Tibial artery (tissue), 4 donors: ENCODE measurements at regions not wholly inside any gene's neighbourhood (a gene's known extent, or its start where the extent isn't known, plus 50 kb on each side); places are given as distances from the start of the nearest gene placed in this dataset.
"Not testable (repeated sequence)": the region's sequence is repeated elsewhere in the genome, so short reads cannot be mapped to it uniquely, and the experiment has no call there.

Experiments used
- DNase-seq, 2 donors: peaks; one replicate each; pipeline ENCODE4 v3.0.0-alpha.2; 2019
- H3K27ac ChIP-seq, 2 donors: fragments of 200-600 bp; sonication (generic) in 1 of 2; 1 replicate in 1 of 2; 2 replicates in 1 of 2; pipeline ENCODE4 v1.5.1; 2018 to 2019; ENCODE audit warnings: mild to moderate bottlenecking in 1 of 2
- H3K27me3 ChIP-seq, 2 donors: fragments of 200-600 bp; sonication (generic) in 1 of 2; one replicate each; pipeline versions ENCODE4 v1.5.1 to v1.6.0; 2016 to 2019
- H3K36me3 ChIP-seq, 3 donors: fragments of 200-600 bp; sonication (generic) in 2 of 3; one replicate each; pipeline ENCODE4 v1.5.1; 2016 to 2019; ENCODE audit warnings: mild to moderate bottlenecking in 2 of 3
- H3K4me1 ChIP-seq, 4 donors: fragments of 200-600 bp; sonication (generic) in 2 of 4; 1 replicate in 3 of 4; 2 replicates in 1 of 4; pipeline ENCODE4 v1.5.1; 2016 to 2019
- H3K4me3 ChIP-seq, 2 donors: fragments of 200-600 bp; sonication (generic) in 1 of 2; 1 replicate in 1 of 2; 2 replicates in 1 of 2; pipeline ENCODE4 v1.5.1; 2018 to 2019; ENCODE audit warnings: mild to moderate bottlenecking in 2 of 2
- H3K9me3 ChIP-seq, 3 donors: fragments of 200-600 bp; sonication (generic) in 1 of 3; one replicate each; pipeline ENCODE4 v1.5.1; 2016 to 2019
- CTCF ChIP-seq, 2 experiments: fragments of 200-600 bp in 1 of 2; fragments of 450-650 bp in 1 of 2; IDR thresholded peaks; one replicate each; pipeline ENCODE4 v1.5.1; 2017 to 2019; ENCODE audit warnings: antibody characterized with exemption in 2 of 2, mild to moderate bottlenecking in 1 of 2, moderate library complexity in 1 of 2
- intact Hi-C: fragments of 100-400 bp; cut with DNase I; formaldehyde crosslinking; loops from one replicate; pipeline ENCODE4 v1.15.0; 2023; ENCODE audit warnings: low total_unique reads

GRCh38 chr4:122086338-122087065 is 65.6 kb upstream of the BLTP1 start:
- Histone ChIP-seq H3K4me3 (no peak overlapping the region), H3K36me3 (no peaks in the 10 kb centered on the region), H3K27me3 (no peaks in the 10 kb centered on the region), H3K4me1 (peaks cover 0 to 9% (median 2%) of the 10 kb centered on the region in 4 donors), H3K9me3 (no peaks in the 10 kb centered on the region), H3K27ac (no peak overlapping the region)
- TF ChIP-seq CTCF (IDR thresholded peaks at IDR 0.05): no peak
- intact Hi-C loops: no loop called here
- no peak for DNase-seq

- H3K4me3 ChIP-seq: no peak overlapping the region
- H3K27ac ChIP-seq: no peak overlapping the region
- no peaks in the 10 kb centered on the region for H3K27me3 ChIP-seq
- H3K4me1 ChIP-seq: peaks cover 0 to 9% (median 2%) of the 10 kb centered on the region in 4 donors
- TF ChIP-seq CTCF (IDR thresholded peaks at IDR 0.05): no peak
- intact Hi-C loops: no loop called here
- no peak for DNase-seq
- H3K9me3 ChIP-seq: no peaks in the 10 kb centered on the region
- H3K36me3 ChIP-seq: no peaks in the 10 kb centered on the region
Observed at GRCh38 chr4:122083989-122084388, 68.1 kb upstream of the BLTP1 start.

- no peak for DNase-seq
- no peak for TF ChIP-seq CTCF (IDR thresholded peaks at IDR 0.05)
- Histone ChIP-seq H3K36me3 (no peaks in the 10 kb centered on the region), H3K4me3 (no peak overlapping the region), H3K27ac (no peak overlapping the region), H3K27me3 (no peaks in the 10 kb centered on the region), H3K4me1 (peaks cover 0 to 9% (median 2%) of the 10 kb centered on the region in 4 donors), H3K9me3 (no peaks in the 10 kb centered on the region)
- intact Hi-C loops: no loop called here
Observed at GRCh38 chr4:122083351-122083750, 68.8 kb upstream of the BLTP1 start.

GRCh38 chr4:122082661-122083060 is 69.5 kb upstream of the BLTP1 start:
- Histone ChIP-seq H3K9me3 (no peaks in the 10 kb centered on the region), H3K27me3 (no peaks in the 10 kb centered on the region), H3K4me3 (no peak overlapping the region), H3K36me3 (no peaks in the 10 kb centered on the region), H3K27ac (no peak overlapping the region), H3K4me1 (peaks cover 0 to 9% (median 2%) of the 10 kb centered on the region in 4 donors)
- DNase-seq: no peak
- TF ChIP-seq CTCF (IDR thresholded peaks at IDR 0.05): no peak
- intact Hi-C loops: no loop called here

- H3K27ac ChIP-seq, H3K4me3 ChIP-seq, H3K9me3 ChIP-seq, H3K27me3 ChIP-seq, intact Hi-C loops, H3K4me1 ChIP-seq, DNase-seq, H3K36me3 ChIP-seq: not testable (repeated sequence)
Observed at GRCh38 chr4:122077653-122078052, 74.5 kb upstream of the BLTP1 start.

GRCh38 chr4:122076835-122077234 is 75.3 kb upstream of the BLTP1 start:
- H3K36me3 ChIP-seq, H3K27ac ChIP-seq, H3K4me3 ChIP-seq, H3K4me1 ChIP-seq, H3K27me3 ChIP-seq, H3K9me3 ChIP-seq, DNase-seq, intact Hi-C loops: not testable (repeated sequence)

- no peaks in the 10 kb centered on the region for H3K4me1 ChIP-seq
- no peak overlapping the region for H3K27ac ChIP-seq
- no peaks in the 10 kb centered on the region for H3K9me3 ChIP-seq
- H3K4me3 ChIP-seq: no peak overlapping the region
- intact Hi-C loops: no loop called here
- no peaks in the 10 kb centered on the region for H3K36me3 ChIP-seq
- TF ChIP-seq CTCF (IDR thresholded peaks at IDR 0.05): no peak
- DNase-seq: no peak
- no peaks in the 10 kb centered on the region for H3K27me3 ChIP-seq
Observed at GRCh38 chr4:122073615-122074014, 78.5 kb upstream of the BLTP1 start.
